Stimulated activated CD4-positive, alpha-beta T cell treated with anti-CD3 and anti-CD28 coated beads, Interleukin-12 subunit alpha, Interleukin-12 subunit beta, amount 100 ng/mL, for 48 hours (primary cell): ENCODE measurements at regions not wholly inside any gene's neighbourhood (a gene's known extent, or its start where the extent isn't known, plus 50 kb on each side); places are given as distances from the start of the nearest gene placed in this dataset.

Experiments
- DNase-seq, 3 donors: peaks; one replicate each; pipeline ENCODE4 v3.0.0-alpha.2; 2020; ENCODE audit warnings: low read depth in 2 of 3, low spot score in 1 of 3

DNA sequence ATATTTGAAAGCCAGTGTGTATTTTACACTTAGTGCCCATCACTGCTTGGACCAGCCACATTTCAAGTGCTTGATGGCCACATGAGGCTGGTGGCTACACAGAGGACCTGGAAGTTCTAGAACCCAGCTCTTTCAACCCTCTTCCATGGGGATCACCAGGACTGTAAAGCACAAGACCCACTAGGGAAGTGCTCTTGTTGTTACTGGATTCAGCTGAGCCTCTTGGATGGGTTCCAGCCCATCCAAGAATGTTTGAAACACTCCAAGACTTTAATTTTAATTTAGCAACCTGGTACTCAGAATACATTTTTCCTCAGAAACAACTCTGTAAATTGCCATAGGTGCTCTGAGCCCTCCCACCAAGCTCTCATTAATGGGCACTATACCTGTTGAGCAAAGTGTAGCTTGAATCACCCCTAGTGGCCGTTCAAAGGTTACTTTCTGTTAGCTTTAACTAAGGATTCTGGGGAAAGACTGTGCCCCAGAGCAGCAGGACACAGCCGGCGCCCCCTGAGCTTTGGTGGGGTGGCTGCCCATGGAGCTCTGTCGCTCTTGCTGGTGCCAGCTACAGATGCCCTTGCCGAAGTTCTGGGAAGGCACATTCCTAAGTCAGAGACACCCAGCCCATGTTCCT lies 212.4 kb downstream of the HSD17B3 start:
- no peak for DNase-seq

- no peak for DNase-seq
Measured at GRCh38 chr9:96088510-96088909, 213.0 kb downstream of the ERCC6L2 start.

GRCh38 chr9:96087669-96088299 lies 212.3 kb downstream of the ERCC6L2 start:
- DNase-seq: no peak

DNA sequence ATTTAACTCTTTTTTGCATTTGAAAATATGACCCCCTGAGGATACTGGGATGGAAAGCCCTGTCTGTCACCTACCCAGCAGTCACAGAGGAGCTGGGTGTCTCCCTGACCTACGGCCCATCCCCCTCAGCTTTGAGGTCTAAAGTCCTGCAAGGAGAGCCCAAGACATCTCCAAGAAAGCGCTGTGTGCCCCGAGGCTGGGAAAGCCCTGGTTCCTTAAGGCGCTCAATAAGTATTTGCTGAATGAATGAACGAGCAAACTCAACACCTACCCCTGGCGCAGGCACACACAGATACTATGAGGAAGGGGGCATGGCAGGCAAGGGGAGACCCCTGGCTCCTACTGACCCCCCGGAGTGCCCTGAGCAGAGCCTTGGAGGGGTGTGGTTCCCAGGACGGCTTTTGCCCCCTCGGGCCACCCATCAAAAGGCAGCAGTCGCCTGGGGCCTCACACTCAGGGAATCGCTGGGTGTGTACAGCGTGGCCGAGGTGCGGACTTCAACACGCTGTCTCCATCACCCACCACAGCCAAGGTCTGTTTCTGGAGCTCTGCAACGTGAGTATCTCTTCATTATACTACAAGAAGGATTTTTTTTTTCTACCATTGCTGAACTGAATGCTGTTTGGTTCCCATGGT lies 211.6 kb downstream of the ERCC6L2 start:
- DNase-seq: no peak

DNA sequence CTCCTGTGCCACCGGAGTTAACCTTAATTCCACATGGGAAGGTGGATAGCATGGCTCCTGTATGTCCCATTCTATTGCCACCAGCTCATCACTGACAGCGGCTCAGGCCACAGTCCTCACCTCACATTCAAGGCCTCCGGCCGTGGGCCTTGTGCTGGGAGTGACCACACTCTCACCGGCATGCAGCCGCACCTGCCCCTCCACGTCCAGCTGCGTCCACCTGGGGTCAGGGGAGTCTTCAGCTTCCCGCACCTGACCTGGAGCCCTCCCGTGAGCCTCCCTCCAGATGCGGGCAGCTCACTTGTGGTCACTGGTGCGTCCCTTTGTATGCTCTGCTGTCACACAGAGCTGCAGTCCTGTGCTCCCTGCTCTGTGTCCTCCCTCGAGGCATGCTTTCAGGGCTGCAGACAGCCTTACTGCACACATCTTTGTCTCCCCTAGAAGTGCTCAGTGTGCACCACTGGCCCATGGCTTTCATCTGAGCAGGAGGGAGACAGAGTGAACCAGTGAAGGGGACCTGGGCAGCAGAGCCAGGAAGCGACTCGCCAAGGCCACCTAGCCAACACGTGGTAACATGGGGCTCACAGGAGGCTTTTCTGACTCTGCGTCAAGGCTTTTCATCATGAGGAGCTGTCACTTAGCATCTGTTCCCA lies 210.1 kb downstream of the ERCC6L2 start:
- DNase-seq: no peak

- DNase-seq: no peak
Measured at GRCh38 chr9:96084331-96084734, 208.8 kb downstream of the ERCC6L2 start.

DNA sequence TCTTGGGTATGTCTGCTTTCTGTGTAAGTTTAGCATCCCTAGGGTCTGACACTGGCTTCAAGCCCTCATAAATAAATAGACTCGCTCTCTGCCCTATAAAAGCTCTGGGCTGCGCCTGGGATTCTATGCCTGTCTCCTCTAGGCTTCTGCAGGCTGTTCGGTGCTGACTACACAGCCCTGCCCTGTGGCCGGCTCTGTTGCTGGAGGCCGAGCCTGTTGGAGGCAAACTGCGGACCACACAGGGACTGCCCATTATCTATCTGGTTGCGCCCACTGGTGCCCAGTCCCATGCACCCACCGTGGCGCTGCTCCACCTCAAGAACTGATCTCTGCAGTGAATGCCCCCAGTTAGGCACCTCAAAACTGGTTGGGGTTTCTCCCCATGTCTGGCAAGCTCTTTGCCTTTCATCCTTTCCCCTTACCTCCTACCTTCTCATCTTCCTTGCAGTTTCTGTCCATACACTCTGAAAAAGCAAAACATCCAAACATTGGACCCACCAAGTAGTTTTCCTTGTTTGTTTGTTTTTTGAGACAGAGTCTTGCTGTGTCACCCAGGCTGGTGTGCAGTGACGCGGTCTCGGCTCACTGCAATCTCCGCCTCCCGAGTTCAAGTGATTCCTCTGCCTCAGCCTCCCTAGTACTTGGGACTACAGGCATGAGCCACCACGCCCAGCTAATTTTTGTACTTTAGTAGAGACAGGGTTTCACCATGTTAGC lies 207.2 kb downstream of the ERCC6L2 start:
- DNase-seq: no peak

GRCh38 chr9:96080364-96080763 lies 204.9 kb downstream of the ERCC6L2 start:
- DNase-seq: no peak

DNA sequence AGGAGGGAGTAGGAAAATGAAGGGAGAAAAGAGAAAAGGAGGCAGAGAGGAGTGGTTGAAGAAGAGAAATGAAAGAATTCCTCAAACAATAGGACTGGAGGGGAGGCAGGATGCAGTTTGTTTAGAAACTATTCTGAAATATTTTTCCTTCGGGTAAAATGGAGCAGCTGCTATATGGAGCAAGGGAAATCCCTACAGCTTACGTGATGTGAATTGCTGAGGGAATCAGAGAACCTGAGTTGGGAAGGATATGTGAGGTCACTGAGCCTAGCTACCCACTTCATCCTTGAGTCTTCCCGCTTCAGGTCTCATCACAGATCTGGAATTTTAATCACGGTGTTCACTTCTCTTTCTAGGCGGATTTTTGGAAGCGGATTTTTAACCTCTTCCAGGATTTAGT lies 204.3 kb downstream of the ERCC6L2 start:
- no peak for DNase-seq

DNA sequence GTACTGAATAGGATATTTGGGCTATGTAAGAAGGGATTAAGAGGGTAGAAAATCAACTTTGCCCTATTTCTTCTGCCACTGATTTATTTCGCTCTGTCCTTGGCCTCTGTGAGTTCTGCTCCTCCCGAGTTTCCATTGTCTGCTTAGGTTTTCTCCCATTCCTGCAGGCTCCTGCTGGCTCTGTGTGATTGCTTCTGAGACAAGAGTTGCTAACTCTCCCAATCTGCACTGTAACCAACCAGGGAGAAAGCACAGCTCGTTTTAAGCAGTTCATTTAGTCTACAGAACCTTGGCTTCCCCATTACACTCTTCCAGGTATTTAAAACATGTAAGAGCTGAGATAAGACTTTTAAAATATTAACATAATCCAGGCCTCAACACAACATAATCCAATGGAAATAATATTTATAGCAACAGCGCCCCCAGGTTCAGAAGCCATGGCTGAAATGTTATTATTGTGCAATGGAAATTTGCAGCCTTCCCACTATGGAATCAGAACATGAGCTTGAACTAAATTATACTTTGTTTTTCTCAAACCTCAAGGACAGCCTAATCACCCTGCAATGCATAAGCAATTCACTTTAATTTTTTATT lies 203.5 kb downstream of the ERCC6L2 start:
- no peak for DNase-seq

DNA sequence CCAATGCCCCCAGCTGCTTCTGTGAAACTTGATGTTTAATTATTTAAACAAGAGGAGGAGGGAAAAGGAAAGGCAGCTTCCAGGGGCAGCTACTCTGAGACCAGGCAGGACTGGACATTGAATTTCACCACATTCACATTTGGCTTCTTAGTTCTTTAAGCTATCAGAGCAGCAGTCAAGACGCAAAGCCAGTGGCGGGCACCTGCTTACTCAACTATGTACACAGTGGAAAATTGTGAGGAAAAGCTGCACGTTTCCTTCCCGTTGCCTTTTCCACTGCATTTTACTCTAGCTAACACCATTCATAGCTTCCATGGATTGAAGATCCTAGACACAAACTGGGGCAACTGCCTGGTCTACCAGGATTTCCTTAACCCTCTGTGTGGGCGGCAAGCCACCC lies 200.3 kb downstream of the ERCC6L2 start:
- DNase-seq: no peak

DNA sequence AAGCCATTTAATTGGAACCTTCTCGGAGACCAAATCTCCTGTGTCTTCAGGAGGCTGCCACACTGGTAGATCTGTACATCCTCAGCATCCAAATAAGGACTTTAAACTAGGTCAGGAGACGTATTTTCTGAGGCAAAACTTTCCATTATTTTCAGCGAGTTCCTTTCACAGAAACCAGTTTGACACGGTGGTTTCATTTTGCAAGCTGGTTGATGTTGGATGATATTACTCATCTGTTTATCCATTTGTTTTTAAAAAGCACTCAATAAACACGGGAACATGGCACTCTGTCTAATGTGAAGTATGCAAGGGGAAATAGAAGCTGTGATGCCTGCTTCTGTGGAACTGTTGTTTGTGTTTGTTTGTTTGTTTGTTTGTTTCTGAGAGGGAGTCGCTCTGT lies 199.6 kb downstream of the ERCC6L2 start:
- DNase-seq: no peak

GRCh38 chr9:96073531-96074480 lies 198.3 kb downstream of the ERCC6L2 start:
- DNase-seq: no peak

GRCh38 chr9:96072930-96073329 lies 197.4 kb downstream of the ERCC6L2 start:
- DNase-seq: no peak

GRCh38 chr9:96071815-96072124 lies 196.3 kb downstream of the ERCC6L2 start:
- no peak for DNase-seq

GRCh38 chr9:96071076-96071814 lies 195.8 kb downstream of the ERCC6L2 start:
- DNase-seq: no peak

DNA sequence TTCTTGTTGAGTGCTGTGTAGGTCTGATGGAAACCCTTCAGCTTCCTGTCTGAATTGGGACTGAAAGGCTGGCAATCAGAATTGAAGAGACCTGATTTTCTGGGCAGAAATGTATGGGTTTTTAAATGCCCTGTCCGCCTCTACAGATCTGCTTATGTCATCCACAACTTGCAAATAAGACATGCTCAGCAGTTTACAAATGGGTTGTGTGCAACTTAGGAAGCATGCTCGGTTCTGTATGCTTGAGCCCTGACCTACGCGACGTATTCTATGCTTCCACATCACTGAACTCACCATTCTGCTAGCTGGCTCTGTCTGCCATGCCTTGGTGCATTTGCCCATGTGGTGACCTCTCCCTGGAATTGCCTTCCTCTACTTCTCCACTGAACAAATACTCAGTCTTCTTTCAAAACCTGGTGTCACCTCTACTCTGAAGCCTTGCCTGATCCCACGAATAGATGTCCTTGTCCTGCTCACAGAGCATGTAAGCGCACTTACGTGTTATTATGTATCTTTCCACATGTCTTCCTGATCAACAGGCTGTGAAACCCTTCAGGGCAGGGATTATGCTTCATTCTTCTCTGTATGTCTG lies 194.2 kb downstream of the ERCC6L2 start:
- DNase-seq: no peak

GRCh38 chr9:96068511-96068910 lies 193.0 kb downstream of the ERCC6L2 start:
- DNase-seq: no peak

DNA sequence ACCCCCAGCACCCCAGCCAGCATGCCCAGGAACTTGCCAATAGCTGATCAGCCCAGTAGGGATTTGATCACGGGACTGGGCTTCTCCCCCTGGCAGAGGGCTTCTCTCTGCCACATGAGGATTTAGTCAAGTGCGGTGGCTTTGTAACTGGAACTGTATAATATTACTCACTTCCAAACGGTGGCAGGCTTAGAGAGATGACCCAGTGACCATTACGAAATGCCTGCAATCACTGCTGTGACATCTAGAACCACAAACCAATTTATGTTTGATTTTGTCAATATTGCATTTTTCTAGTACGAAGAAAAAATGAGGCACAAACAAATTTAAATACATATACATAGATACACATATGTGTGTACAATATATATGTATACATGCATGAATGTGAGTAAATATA lies 192.1 kb downstream of the ERCC6L2 start:
- no peak for DNase-seq
